ENCODE measurements at regions not wholly inside any gene's neighbourhood (a gene's known extent, or its start where the extent isn't known, plus 50 kb on each side); places are given as distances from the start of the nearest gene placed in this dataset.
A peak's percentile ranks its signal among the peaks of the same experiment; 100 is the strongest.

DNA sequence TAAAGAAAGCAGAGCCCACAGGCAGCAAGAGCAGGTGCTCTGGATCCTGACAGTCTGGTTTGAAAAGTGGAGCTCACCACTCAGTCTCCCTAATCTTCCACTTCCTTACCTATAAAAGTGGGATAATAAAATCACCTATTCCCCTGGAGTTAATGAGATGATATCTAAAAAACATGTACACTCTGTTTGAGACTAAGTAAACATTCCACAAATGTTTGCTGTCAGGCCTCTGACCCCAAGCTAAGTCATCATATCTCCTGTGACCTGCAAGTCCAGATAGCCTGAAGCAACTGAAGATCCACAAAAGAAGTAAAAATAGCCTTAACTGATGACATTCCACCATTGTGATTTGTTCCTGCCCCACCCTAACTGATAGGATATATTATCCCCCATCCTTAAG, 1324.5 kb downstream of the XPNPEP1 start:
- Histone ChIP-seq H3K9me3 (ENCODE audit: control insufficient read depth, insufficient read depth, low read depth, low read length) (no peaks in the 10 kb centered on the region), H3K27ac (ENCODE audit: extremely low read depth, low read depth, low read length) (no peak overlapping the region), H3K4me3 (ENCODE audit: low read depth, low read length) (no peak overlapping the region; the same call in 1 of the 2 replicates), H3K4me1 (ENCODE audit: control insufficient read depth, insufficient read depth, low read length) (no peaks in the 10 kb centered on the region), H3K36me3 (ENCODE audit: control insufficient read depth in 2 of 2, insufficient read depth in 1 of 2, low read length in 2 of 2) (no peaks in the 10 kb centered on the region)
- POLR2A ChIA-PET = interaction anchor here (1.3 kb wide), 1 partner anchor 17 kb away, joined by 3 read pairs; no protein-coding TSS in a partner anchor
- CTCF ChIA-PET = interaction anchor here (0.6 kb wide), 1 partner anchor 10 kb away, joined by 3 read pairs; no protein-coding TSS in a partner anchor
- TF ChIP-seq HOXD13 (CRISPR knock-in tag; IDR thresholded peaks at IDR 0.05; ENCODE audit: borderline replicate concordance) = peak; percentile 65; the same call in 1 of the 2 replicates
- no peak for TF ChIP-seq ZNF529 (tag by site-specific recombination; IDR thresholded peaks at IDR 0.05; ENCODE audit: insufficient replicate concordance)

DNA sequence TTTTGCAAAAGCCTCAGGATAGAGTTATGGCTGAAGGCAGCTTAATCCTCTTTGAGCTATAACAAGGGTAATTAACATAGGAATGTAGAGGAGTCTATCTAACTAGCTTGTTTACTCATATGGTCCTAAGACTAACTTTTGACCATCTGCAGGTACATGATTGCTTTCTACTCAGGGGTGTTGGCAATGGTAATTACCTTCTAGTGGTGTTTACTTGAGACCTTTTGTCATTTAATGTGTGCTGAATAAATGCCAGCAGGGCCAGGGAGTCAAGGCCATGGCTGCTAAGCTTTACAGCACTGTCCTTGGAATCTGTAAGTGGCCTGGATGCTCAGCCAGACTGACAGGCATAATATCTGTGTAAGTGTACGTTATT, 1325.0 kb downstream of the XPNPEP1 start:
- TF ChIP-seq ZBTB21 (tag by site-specific recombination; IDR thresholded peaks at IDR 0.05) (no peak), ZNF37A (tag by site-specific recombination; IDR thresholded peaks at IDR 0.05) (no peak), ZNF843 (tag by site-specific recombination; IDR thresholded peaks at IDR 0.05) (no peak), ZFP69B (tag by site-specific recombination; IDR thresholded peaks at IDR 0.05) (no peak), ZNF362 (tag by site-specific recombination; IDR thresholded peaks at IDR 0.05) (no peak), ZNF266 (tag by site-specific recombination; IDR thresholded peaks at IDR 0.05; ENCODE audit: low read depth) (no peak), ZNF426 (tag by site-specific recombination; IDR thresholded peaks at IDR 0.05) (no peak), ZNF624 (tag by site-specific recombination; IDR thresholded peaks at IDR 0.05) (no peak), ZNF654 (tag by site-specific recombination; IDR thresholded peaks at IDR 0.05; ENCODE audit: low read depth) (no peak), ZNF830 (tag by site-specific recombination; IDR thresholded peaks at IDR 0.05; ENCODE audit: low read depth) (no peak), KLF9 (tag by site-specific recombination; IDR thresholded peaks at IDR 0.05; ENCODE audit: low read depth) (no peak), ZNF610 (tag by site-specific recombination; IDR thresholded peaks at IDR 0.05; ENCODE audit: borderline replicate concordance) (no peak), ZNF114 (tag by site-specific recombination; IDR thresholded peaks at IDR 0.05) (no peak), GLI2 (tag by site-specific recombination; IDR thresholded peaks at IDR 0.05; ENCODE audit: borderline replicate concordance, low read depth) (no peak), ZFP41 (tag by site-specific recombination; IDR thresholded peaks at IDR 0.05; ENCODE audit: borderline replicate concordance) (no peak)
- TF ChIP-seq, protein P1, sequence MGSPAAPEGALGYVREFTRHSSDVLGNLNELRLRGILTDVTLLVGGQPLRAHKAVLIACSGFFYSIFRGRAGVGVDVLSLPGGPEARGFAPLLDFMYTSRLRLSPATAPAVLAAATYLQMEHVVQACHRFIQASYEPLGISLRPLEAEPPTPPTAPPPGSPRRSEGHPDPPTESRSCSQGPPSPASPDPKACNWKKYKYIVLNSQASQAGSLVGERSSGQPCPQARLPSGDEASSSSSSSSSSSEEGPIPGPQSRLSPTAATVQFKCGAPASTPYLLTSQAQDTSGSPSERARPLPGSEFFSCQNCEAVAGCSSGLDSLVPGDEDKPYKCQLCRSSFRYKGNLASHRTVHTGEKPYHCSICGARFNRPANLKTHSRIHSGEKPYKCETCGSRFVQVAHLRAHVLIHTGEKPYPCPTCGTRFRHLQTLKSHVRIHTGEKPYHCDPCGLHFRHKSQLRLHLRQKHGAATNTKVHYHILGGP (tag by site-specific recombination; IDR thresholded peaks at IDR 0.05) = no peak
- TF ChIP-seq, protein P2, sequence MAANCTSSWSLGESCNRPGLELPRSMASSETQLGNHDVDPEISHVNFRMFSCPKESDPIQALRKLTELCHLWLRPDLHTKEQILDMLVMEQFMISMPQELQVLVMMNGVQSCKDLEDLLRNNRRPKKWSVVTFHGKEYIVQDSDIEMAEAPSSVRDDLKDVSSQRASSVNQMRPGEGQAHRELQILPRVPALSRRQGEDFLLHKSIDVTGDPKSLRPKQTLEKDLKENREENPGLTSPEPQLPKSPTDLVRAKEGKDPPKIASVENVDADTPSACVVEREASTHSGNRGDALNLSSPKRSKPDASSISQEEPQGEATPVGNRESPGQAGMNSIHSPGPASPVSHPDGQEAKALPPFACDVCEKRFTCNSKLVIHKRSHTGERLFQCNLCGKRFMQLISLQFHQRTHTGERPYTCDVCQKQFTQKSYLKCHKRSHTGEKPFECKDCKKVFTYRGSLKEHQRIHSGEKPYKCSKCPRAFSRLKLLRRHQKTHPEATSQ (tag by site-specific recombination; IDR thresholded peaks at IDR 0.05) = no peak
- no peaks in the 10 kb centered on the region for H3K4me1 ChIP-seq (ENCODE audit: control insufficient read depth, insufficient read depth, low read length)
- CTCF ChIA-PET = interaction anchor here (0.6 kb wide), 1 partner anchor 11 kb away, joined by 3 read pairs; no protein-coding TSS in a partner anchor

More for the DNA sequence above, 1325.0 kb downstream of the XPNPEP1 start:
- Histone ChIP-seq H3K4me3 (ENCODE audit: low read depth, low read length) (no peak overlapping the region), H3K36me3 (ENCODE audit: control insufficient read depth in 2 of 2, insufficient read depth in 1 of 2, low read length in 2 of 2) (no peaks in the 10 kb centered on the region), H3K9me3 (ENCODE audit: control insufficient read depth, insufficient read depth, low read depth, low read length) (no peaks in the 10 kb centered on the region), H3K27ac (ENCODE audit: extremely low read depth, low read depth, low read length) (no peak overlapping the region)
- POLR2A ChIA-PET = interaction anchor here (1.3 kb wide), 1 partner anchor 16 kb away, joined by 3 read pairs; no protein-coding TSS in a partner anchor
